Gastroesophageal sphincter (tissue), 3 donors: ENCODE measurements at regions not wholly inside any gene's neighbourhood (a gene's known extent, or its start where the extent isn't known, plus 50 kb on each side); places are given as distances from the start of the nearest gene placed in this dataset.

Experiments
- POLR2AphosphoS5 ChIP-seq: sonication (generic); formaldehyde crosslinking; IDR thresholded peaks from one replicate; pipeline ENCODE4 v1.6.1; 2017; ENCODE audit warnings: antibody characterized with exemption
- TF ChIP-seq, protein P1 (sequence below), 4 experiments: fragments of 200-600 bp in 2 of 4; fragments of 450-650 bp in 2 of 4; sonication (generic) in 1 of 4; IDR thresholded peaks; one replicate each; pipeline ENCODE4 v1.5.1; 2017 to 2019; ENCODE audit warnings: antibody characterized with exemption in 4 of 4, mild to moderate bottlenecking in 2 of 4, moderate library complexity in 2 of 4

DNA sequence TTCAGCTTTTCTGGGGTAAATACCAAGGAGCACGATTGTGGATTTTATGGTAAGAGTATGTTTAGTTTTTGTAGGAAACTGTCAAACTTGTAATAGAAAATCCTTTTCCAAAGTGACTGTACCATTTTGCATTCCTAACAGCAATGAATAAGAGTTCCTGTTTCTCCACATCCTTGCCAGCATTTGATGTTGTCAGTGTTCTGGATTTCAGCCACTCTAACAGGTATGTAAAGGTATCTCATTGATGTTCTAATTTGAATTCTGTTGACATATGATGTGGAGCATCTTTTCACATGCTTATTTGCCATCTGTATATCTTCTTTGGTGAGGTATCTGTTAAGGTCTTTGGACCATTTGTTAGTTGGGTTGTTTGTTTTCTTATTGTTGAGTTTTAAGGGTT lies 50.3 kb upstream of the RGS2 start:
- TF ChIP-seq, protein P1, sequence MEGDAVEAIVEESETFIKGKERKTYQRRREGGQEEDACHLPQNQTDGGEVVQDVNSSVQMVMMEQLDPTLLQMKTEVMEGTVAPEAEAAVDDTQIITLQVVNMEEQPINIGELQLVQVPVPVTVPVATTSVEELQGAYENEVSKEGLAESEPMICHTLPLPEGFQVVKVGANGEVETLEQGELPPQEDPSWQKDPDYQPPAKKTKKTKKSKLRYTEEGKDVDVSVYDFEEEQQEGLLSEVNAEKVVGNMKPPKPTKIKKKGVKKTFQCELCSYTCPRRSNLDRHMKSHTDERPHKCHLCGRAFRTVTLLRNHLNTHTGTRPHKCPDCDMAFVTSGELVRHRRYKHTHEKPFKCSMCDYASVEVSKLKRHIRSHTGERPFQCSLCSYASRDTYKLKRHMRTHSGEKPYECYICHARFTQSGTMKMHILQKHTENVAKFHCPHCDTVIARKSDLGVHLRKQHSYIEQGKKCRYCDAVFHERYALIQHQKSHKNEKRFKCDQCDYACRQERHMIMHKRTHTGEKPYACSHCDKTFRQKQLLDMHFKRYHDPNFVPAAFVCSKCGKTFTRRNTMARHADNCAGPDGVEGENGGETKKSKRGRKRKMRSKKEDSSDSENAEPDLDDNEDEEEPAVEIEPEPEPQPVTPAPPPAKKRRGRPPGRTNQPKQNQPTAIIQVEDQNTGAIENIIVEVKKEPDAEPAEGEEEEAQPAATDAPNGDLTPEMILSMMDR (IDR thresholded peaks at IDR 0.05) = no peak
- TF ChIP-seq POLR2AphosphoS5 = no peak
